DND-41 (cell line): ENCODE measurements at regions not wholly inside any gene's neighbourhood (a gene's known extent, or its start where the extent isn't known, plus 50 kb on each side); places are given as distances from the start of the nearest gene placed in this dataset.

Experiments used
- CTCF ChIP-seq: IDR thresholded peaks from 2 replicates; pipeline ENCODE4 v1.5.1; 2012; ENCODE audit warnings: borderline replicate concordance, low read length, moderate library complexity, mild to moderate bottlenecking; ENCODE audit not compliant: poor library complexity, severe bottlenecking; ENCODE audit errors: extremely low read depth
- EZH2 ChIP-seq: IDR thresholded peaks from 3 replicates; pipeline ENCODE4 v1.6.1; 2012; ENCODE audit warnings: borderline replicate concordance, low read depth, mild to moderate bottlenecking, moderate library complexity, low read length, inconsistent platforms; ENCODE audit not compliant: severe bottlenecking

- TF ChIP-seq EZH2 = no peak
- no peak for TF ChIP-seq CTCF
Measured at GRCh38 chr5:89967771-89968444, 441.6 kb downstream of the CETN3 start.
